GM18951 (cell line): ENCODE measurements at regions not wholly inside any gene's neighbourhood (a gene's known extent, or its start where the extent isn't known, plus 50 kb on each side); places are given as distances from the start of the nearest gene placed in this dataset.

ENCODE experiments used
- POLR2A ChIP-seq: IDR thresholded peaks from 4 replicates; pipeline ENCODE4 v1.6.1; 2011; ENCODE audit warnings: mild to moderate bottlenecking; ENCODE audit not compliant: insufficient read length, insufficient read depth; ENCODE audit errors: extremely low read depth
- in situ Hi-C: fragments of 300-500 bp; cut with MboI; formaldehyde crosslinking; loops from one replicate; pipeline ENCODE4 v1.12.0; 2022; ENCODE audit warnings: low sequenced_read_pairs, mixed read lengths, inconsistent platforms; ENCODE audit not compliant: unreplicated experiment

GRCh38 chrX:39930786-39931528, 166.8 kb downstream of the BCOR start:
- in situ Hi-C loops = no loop called here
- no peak for TF ChIP-seq POLR2A

GRCh38 chrX:39931529-39932282, 166.1 kb downstream of the BCOR start:
- no peak for TF ChIP-seq POLR2A
- in situ Hi-C loops = no loop called here

GRCh38 chrX:39935411-39936064, 162.2 kb downstream of the BCOR start:
- in situ Hi-C loops = no loop called here
- TF ChIP-seq POLR2A = no peak

- TF ChIP-seq POLR2A = peak; percentile 32
- in situ Hi-C loops = no loop called here
These were observed 160.6 kb downstream of the BCOR start for GRCh38 chrX:39936886-39937770.

GRCh38 chrX:39938466-39938865, 159.3 kb downstream of the BCOR start:
- in situ Hi-C loops = no loop called here
- TF ChIP-seq POLR2A = no peak

GRCh38 chrX:39939678-39940077, 158.1 kb downstream of the BCOR start:
- no peak for TF ChIP-seq POLR2A
- in situ Hi-C loops = no loop called here

- in situ Hi-C loops = no loop called here
- no peak for TF ChIP-seq POLR2A
These were observed 156.3 kb downstream of the BCOR start for GRCh38 chrX:39941332-39941920.

GRCh38 chrX:39944416-39944815, 153.3 kb downstream of the BCOR start:
- no peak for TF ChIP-seq POLR2A
- in situ Hi-C loops = no loop called here

GRCh38 chrX:39945709-39946108, 152.0 kb downstream of the BCOR start:
- no peak for TF ChIP-seq POLR2A
- in situ Hi-C loops = no loop called here

GRCh38 chrX:39946822-39947221, 150.9 kb downstream of the BCOR start:
- in situ Hi-C loops = no loop called here
- TF ChIP-seq POLR2A = no peak

GRCh38 chrX:39948582-39948981, 149.2 kb downstream of the BCOR start:
- no peak for TF ChIP-seq POLR2A
- in situ Hi-C loops = no loop called here

GRCh38 chrX:39950018-39950688, 147.6 kb downstream of the BCOR start:
- TF ChIP-seq POLR2A = no peak
- in situ Hi-C loops = no loop called here
